Cerebellar nuclear complex (tissue), 1 donor: ENCODE measurements at regions not wholly inside any gene's neighbourhood (a gene's known extent, or its start where the extent isn't known, plus 50 kb on each side); places are given as distances from the start of the nearest gene placed in this dataset.

ENCODE experiments used
- DNase-seq, 2 experiments: peaks; one replicate each; lab custom pipeline; 2025; lab: John Stamatoyannopoulos, UW

DNA sequence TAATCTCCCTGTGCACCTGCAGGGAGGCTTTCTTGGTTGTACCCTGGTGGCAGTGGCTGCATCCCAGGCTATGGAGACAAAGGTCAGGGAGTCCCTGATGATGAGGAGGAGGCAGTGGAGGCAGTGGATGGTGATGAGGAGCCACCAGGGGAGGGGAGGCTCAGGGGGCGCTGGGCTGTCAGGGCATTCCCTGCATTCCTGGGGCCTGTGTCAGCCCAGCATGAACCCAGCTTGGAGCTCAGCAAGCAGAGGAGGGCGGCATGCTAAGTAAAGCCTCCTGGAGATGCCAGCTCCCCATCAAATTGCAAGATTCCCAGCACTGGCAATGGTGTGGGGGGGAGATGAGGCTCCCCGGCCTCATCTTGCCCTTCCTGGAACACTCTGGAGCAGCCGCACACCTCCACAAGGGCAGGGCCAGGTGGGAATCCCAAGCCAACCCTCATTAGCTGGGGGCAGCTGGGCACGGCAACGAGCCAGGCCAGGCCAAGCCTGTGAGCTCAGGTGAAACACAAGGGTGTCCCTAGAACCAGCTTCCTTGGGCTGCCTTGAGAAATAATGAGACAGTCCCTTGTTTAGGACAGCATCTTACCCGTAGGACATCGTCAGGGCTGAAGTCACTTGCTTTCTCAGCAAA, 469.5 kb downstream of the MATN1 start:
- no peak for DNase-seq

DNA sequence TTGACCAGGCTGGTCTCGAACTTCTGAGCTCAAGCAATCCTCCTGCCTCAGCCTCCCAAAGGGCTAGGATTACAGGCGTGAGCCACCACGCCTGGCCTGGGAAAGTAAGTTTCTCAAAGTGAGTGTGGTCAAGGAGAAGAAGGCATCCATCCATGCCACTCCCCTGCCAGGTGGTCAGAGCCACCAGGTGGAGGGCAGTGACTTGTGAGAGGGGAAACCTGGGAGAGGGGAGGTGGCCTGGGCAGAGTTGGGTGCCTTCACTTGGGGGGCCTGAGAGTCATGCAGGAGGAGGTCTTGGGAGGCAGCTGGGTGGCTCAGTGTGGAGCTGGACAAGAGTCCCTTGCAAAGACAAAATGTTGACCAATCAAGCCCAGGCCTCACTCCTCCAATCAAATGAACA, 470.0 kb downstream of the MATN1 start:
- no peak for DNase-seq

- no peak for DNase-seq
Observed at GRCh38 chr1:30250984-30251850, 472.2 kb downstream of the MATN1 start.

DNA sequence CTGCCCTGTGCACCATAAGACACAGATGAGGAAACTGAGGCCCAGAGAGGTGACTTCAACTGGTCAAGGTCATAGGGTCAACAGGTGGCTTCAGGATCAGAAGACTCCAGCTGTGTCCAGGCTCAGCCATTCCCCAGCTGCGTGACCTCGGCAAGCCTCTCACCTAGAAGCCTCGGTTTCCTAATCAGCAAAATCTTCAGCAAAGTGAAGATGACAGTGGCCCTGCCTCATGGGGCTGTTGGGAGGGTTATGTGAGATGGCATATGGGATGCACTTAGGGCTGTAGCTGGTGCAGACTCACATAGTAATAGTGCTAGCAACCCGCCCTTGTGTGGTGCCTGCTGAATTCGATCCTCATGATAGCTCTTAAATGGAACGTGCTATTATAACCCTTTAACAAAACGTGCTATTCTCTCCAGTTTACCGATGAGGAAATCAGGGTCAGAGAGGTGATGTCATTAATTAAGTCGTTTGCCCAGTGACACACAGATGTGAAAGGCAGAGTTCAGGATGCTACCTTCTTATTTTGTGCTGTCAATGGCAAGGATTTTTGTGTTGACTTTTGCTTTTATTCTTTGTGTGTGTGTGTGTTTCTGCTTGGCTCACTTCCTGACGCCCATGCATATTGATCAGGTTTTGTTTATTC, 472.9 kb downstream of the MATN1 start:
- no peak for DNase-seq

GRCh38 chr1:30249446-30250337, 473.7 kb downstream of the MATN1 start:
- DNase-seq: no peak

DNA sequence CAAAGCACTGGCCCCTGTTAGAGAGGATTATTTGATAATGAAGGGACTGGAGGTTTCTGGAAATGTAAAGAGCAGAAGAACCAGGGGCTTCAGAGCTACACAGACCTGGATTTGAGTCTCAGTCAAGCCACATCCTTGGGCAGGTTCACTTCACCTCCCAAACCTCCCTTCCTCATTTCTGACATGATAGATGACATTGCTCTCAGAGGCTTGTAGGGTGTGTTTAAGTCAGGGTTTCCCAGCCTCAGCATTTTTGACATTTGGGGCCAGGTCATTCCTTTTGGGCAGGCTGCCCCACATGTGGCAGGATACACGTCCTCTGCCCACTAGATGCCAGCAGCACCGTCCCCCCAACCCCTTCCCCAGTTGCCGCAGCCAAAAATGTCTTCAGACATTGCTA, 474.6 kb downstream of the MATN1 start:
- no peak for DNase-seq

GRCh38 chr1:30248373-30248772, 475.0 kb downstream of the MATN1 start:
- DNase-seq: no peak

DNA sequence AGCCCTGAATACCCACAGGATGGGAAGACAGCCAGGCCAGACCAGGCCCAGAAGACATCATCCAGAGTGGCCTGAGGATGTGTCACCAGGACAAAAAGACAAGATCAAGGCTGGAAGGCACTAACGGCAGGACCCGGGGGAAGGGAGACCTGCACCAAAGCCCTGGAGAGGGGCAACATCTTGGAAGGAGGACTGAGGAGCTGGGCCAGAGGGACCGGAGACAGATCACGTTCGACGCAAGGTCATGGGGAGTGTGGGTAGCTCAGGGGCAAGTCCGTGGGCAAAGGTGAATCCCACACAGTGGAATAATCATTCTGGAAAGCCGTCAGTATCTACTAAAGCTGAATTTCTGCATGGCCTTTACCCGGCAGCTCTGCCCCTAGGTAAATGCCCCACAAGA, 478.6 kb downstream of the MATN1 start:
- no peak for DNase-seq

DNA sequence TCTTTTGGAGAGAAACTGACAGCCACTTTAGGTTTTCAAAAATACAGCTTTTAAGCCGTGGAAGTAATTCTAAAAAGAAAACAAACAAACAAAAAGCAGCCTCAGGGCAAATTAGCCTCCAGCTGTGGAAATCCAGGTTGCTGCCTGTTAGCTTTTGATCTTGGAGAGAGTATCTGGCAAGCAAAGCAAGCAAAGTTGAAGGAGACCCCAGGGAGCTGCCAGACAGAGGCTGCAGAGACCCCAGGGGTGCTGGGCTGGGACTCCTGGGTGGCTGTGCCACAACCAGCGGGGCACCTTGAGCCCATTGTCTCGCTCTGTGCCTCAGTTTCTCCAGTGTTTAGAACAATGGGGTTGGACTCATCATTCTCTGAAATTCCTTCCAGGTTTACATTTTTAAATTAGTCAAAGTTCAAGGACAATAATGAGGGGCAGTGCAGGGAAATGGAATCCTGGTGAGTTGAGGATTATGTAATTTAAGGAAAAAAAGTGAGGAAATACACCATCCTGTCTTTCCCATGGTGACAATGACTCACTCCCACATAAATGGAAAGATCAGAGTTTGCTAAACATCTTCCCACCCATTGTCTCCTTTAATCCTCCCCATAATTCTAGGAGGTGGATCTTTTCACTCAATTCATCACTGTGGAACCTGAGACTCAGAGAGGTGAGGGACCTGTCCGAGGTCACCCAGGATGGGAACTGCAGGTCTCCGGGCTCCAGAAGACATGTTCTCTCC, 480.5 kb downstream of the MATN1 start:
- DNase-seq: no peak

- no peak for DNase-seq
Observed at GRCh38 chr1:30242168-30242567, 481.2 kb downstream of the MATN1 start.

- no peak for DNase-seq
Observed at GRCh38 chr1:30241681-30242080, 481.7 kb downstream of the MATN1 start.

DNA sequence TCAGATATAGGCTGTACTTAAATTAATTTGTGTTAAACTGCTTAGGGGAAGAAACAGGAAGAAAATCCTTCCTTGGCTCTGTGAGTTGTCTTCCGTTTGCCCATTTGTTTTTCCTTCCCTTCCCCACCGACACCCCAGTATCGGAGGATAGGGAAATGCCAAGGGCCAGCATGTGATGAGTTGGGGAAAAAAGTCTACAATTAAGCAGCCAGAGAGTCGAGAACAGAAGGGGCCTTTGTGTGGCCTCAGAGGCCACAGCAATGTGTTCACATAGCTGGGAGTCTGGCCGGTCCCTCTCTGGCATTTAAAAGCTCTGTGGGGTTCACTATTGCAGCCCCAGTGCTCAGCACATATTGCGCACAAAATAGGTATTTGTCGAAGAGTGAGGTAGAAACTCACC, 489.3 kb downstream of the MATN1 start:
- no peak for DNase-seq

GRCh38 chr1:30232288-30232899, 491.0 kb downstream of the MATN1 start:
- no peak for DNase-seq

DNA sequence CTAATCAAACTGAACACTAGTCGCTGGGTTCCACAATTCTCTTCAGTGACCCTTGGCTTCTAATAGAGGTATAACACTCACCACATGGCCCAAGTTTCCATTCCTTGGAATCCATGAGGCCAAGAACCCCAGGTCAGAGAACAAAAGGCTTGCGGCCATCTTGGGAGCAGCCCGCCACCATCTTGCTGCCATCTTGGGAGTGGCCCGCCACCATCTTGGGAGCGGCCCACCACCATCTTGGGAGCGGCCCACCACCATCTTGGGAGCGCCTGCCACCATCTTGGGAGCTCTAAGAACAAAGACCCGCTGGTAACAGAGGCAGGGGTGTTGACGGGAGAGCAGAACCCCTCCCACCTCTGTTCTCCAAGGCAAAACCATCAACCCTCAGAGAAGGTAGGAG, 493.4 kb downstream of the MATN1 start:
- no peak for DNase-seq

- DNase-seq: no peak
Observed at GRCh38 chr1:30229557-30229956, 493.8 kb downstream of the MATN1 start.

GRCh38 chr1:30226648-30227047, 496.7 kb downstream of the MATN1 start:
- no peak for DNase-seq

DNA sequence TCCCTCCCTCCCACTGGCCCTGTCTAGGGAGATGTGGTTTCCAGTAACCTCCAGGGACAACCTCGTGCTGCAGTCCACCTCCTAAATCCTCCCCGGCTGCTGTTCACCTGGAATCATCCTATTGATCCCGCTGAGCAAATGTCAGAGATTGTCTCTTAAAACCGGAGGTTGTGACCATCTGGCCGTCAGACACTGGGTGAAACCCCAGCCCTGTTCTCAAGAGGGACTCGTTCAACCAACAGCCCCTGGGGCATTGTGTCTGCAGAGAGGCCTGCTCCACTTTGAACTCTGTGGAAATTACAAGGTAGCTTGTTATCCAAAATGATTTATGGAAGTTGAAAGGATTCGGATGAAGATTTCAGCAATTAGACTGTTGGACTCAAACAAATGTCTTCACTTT, 498.0 kb downstream of the MATN1 start:
- DNase-seq: no peak

GRCh38 chr1:30219675-30220074, 503.7 kb downstream of the MATN1 start:
- no peak for DNase-seq

DNA sequence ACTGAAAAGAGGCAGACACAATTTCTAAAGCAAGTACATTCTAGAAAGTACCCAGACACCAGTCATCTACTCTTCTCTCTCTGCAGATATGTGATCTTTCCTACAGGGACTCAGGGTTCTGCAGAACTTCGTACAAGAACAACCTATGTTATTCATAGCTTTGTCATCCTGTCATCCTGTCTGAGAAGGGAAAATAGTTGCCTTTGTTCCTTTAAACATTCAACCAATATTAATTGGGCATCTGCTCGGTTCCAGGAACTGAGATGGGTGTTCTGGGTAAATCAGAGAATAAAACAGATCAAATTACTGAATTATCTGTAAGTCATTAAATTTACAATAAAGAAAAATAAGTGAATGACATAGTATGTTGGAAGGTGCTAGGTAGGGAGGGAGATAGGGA, 504.9 kb downstream of the MATN1 start:
- no peak for DNase-seq

GRCh38 chr1:30216602-30217001, 506.8 kb downstream of the MATN1 start:
- no peak for DNase-seq

GRCh38 chr1:30213936-30214335, 509.4 kb downstream of the MATN1 start:
- DNase-seq: no peak
